Skeletal muscle satellite cell (primary cell): ENCODE measurements at regions not wholly inside any gene's neighbourhood (a gene's known extent, or its start where the extent isn't known, plus 50 kb on each side); places are given as distances from the start of the nearest gene placed in this dataset.
"Not testable (repeated sequence)": the region's sequence is repeated elsewhere in the genome, so short reads cannot be mapped to it uniquely, and the experiment has no call there.

Experiments
- H3K27me3 ChIP-seq: 2 replicates; pipeline ENCODE4 v1.7.0; 2013; ENCODE audit warnings: low read length; ENCODE audit not compliant: control insufficient read depth, insufficient read depth
- H3K36me3 ChIP-seq: 2 replicates; pipeline ENCODE4 v1.7.0; 2013; ENCODE audit warnings: mild to moderate bottlenecking, control low read depth, low read length; ENCODE audit not compliant: insufficient read depth
- H3K4me1 ChIP-seq: 2 replicates; pipeline ENCODE4 v1.7.0; 2013; ENCODE audit warnings: low read length; ENCODE audit not compliant: control insufficient read depth, insufficient read depth
- H3K4me2 ChIP-seq: 2 replicates; pipeline ENCODE4 v1.7.0; 2013; ENCODE audit warnings: mild to moderate bottlenecking, low read length
- H3K4me3 ChIP-seq: 2 replicates; pipeline ENCODE4 v1.7.0; 2013; ENCODE audit warnings: low read length
- H3K9ac ChIP-seq: 2 replicates; pipeline ENCODE4 v1.7.0; 2013; ENCODE audit warnings: mild to moderate bottlenecking, low read depth, low read length, moderate library complexity
- H3K9me3 ChIP-seq: replicated peaks from 2 replicates; pipeline ENCODE4 v1.7.0; 2013; ENCODE audit warnings: mild to moderate bottlenecking, control low read depth, low read length

DNA sequence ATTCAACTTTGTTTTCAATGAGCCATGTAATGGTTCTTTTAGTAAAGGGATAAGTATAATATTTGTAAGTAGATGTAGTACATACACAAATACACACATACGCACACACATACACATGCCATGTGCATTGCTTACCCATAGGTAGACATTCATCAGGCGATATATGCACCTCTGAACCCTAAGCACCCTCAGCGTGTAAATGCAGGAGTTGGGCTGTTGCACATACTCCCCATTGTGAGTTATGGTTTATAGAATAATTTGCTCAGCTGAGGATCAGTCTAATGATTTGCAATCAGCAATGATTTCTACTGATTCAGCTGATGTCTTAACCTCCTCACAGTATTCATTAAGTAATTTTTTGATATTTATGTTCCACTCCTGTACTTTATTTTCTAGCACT lies 217.6 kb upstream of the ETAA1 start:
- H3K27me3 ChIP-seq, result no peaks in the 10 kb centered on the region
- H3K9me3 ChIP-seq, result no peaks in the 10 kb centered on the region
- H3K9ac ChIP-seq, result no peak overlapping the region
- no peak overlapping the region for H3K4me2 ChIP-seq
- no peak overlapping the region for H3K4me3 ChIP-seq
- no peaks in the 10 kb centered on the region for H3K4me1 ChIP-seq
- no peaks in the 10 kb centered on the region for H3K36me3 ChIP-seq

DNA sequence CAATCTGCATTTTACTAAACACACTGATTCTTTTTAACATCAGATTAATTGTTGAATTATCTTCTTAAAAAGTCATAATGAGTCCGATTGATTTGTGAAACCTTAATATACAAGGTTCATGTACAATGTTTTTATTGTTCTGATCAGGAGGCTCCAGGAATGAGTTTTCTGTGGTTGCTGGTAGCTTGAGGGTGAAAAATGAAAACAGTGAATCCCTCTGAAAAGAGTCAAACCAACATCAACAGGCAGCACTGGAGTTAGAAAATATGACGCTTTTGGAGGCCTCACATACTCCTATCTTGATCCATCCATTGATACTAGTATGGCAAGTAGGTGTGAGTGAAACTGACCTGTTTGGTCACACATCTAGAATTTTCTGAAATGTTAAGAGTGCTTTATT lies 216.3 kb upstream of the ETAA1 start:
- Histone ChIP-seq H3K9me3 (no peaks in the 10 kb centered on the region), H3K36me3 (no peaks in the 10 kb centered on the region), H3K27me3 (no peaks in the 10 kb centered on the region), H3K4me2 (no peak overlapping the region), H3K4me3 (no peak overlapping the region), H3K9ac (no peak overlapping the region), H3K4me1 (no peaks in the 10 kb centered on the region)

DNA sequence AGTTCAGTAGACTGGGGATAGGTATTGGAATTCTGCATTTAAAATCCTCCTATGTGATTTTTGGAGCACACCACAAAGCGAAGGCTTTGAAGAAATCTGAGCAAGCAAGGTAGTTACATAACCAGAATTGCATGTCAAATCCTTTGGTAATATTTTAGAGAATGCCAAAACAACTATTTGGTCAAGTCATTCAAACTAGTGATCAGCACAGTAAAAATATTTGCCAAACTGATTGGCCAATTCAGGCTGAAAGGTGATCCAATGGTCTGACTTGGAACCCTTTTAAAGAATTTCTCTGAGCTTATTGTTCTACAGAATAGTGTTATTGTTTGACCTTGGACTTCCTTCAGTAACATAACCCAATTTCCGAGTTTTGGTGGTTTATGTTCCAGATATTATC lies 214.2 kb upstream of the ETAA1 start:
- no peaks in the 10 kb centered on the region for H3K4me1 ChIP-seq
- H3K27me3 ChIP-seq, result no peaks in the 10 kb centered on the region
- no peaks in the 10 kb centered on the region for H3K9me3 ChIP-seq
- H3K4me3 ChIP-seq, result no peak overlapping the region
- H3K9ac ChIP-seq, result no peak overlapping the region
- H3K4me2 ChIP-seq, result no peak overlapping the region
- H3K36me3 ChIP-seq, result no peaks in the 10 kb centered on the region

DNA sequence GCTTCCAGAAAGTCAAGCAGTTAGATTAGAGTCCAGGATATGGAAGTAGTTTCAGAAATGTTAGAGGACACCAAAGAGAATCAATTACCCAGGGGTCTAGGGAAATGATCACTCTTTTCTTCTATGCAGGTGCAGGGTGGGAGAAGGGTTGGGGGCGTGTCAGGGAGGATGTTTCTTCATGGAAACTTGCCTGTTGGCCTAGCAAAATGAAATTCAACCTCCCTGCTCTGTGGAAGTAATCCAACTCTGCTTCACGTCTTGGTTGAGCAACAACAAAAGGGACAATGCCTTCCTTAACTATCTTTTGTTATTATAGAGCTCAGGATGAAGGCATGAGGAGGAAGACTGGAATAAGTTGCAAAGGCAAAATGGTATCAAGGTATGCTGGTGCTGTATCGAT lies 210.8 kb upstream of the ETAA1 start:
- H3K27me3 ChIP-seq, result no peaks in the 10 kb centered on the region
- H3K4me1 ChIP-seq, result no peaks in the 10 kb centered on the region
- no peaks in the 10 kb centered on the region for H3K36me3 ChIP-seq
- H3K4me2 ChIP-seq, result no peak overlapping the region
- H3K4me3 ChIP-seq, result no peak overlapping the region
- H3K9ac ChIP-seq, result no peak overlapping the region
- no peaks in the 10 kb centered on the region for H3K9me3 ChIP-seq

DNA sequence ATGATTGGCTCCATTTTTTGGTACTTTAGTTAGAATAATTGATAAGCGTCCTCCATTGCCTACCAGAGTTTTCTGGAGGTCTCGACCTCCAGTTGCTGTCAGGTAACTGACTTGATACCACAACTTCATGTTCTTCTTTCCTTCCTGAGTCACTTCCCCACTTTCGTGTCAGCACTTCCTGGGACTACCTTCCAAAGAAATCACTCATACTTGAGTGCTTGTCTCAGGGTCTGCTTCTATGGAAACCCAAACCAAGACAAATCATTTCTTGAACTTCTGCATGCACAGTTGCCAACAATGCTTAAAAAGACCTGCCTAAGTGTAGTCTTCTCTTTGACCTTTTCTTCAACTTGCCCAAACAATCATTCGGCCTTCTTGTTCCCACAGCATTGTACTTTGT lies 210.3 kb upstream of the ETAA1 start:
- H3K27me3 ChIP-seq, result no peaks in the 10 kb centered on the region

DNA sequence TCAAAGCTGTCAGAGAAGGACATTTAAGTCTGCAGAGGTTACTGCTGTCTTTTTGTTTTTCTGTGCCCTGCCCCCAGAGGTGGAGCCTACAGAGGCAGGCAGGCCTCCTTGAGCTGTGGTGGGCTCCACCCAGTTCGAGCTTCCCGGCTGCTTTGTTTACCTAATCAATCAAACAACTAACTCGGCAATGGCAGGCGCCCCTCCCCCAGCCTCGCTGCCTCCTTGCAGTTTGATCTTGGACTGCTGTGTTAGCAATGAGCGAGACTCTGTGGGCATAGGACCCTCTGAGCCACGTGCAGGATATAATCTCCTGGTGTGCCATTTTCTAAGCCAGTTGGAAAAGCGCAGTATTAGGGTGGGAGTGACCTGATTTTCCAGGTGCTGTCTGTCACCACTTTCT lies 201.8 kb upstream of the ETAA1 start:
- H3K27me3 ChIP-seq, H3K9ac ChIP-seq, H3K4me2 ChIP-seq, H3K4me1 ChIP-seq, H3K36me3 ChIP-seq, H3K9me3 ChIP-seq, H3K4me3 ChIP-seq: not testable (repeated sequence)

More for the DNA sequence above, 210.3 kb upstream of the ETAA1 start:
- Histone ChIP-seq H3K4me2 (no peak overlapping the region), H3K9ac (no peak overlapping the region), H3K4me1 (no peaks in the 10 kb centered on the region), H3K9me3 (no peaks in the 10 kb centered on the region), H3K36me3 (no peaks in the 10 kb centered on the region), H3K4me3 (no peak overlapping the region)

DNA sequence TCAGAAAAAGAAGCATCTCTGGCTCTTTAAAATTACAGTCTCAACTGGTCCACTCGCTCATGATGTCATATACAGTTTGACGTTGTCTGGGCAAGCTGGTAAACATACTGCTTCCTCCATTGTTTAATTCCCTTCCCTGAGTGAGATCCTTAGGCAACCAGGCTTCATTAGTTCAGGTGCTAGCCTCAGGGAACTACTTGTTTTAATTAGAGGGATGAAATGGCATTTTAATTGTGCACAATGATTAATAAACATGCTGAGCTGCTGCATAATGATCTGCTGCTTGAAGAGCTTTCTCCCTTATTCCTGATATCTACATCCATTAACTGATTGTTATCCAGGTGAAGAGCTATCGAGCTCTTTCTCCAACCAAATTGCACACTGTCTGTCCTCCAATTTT lies 195.6 kb upstream of the ETAA1 start:
- H3K4me1 ChIP-seq, result no peaks in the 10 kb centered on the region
- H3K9me3 ChIP-seq, result no peaks in the 10 kb centered on the region
- H3K36me3 ChIP-seq, result no peaks in the 10 kb centered on the region
- no peak overlapping the region for H3K4me2 ChIP-seq
- H3K27me3 ChIP-seq, result no peaks in the 10 kb centered on the region
- no peak overlapping the region for H3K4me3 ChIP-seq
- no peak overlapping the region for H3K9ac ChIP-seq

DNA sequence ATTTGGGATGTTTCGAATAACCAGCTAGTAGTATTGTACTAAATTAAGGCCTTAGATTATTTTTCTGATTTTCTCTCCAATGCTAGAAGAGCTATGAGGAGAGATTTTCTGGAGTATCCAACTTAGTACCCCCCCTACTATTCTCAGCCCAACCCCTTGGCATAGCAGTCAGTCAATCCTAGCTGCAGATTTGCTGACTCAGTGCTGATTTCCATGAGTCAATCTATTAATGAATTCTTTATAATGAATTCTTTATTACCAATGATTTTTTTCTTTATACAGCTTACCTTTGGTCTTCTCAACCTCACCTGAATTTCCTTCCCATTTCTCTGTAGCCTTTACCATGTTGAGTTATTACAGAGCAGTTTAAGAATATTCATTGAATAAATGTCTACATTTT lies 192.8 kb upstream of the ETAA1 start:
- Histone ChIP-seq H3K36me3 (no peaks in the 10 kb centered on the region), H3K9ac (no peak overlapping the region), H3K4me2 (no peak overlapping the region), H3K9me3 (no peaks in the 10 kb centered on the region), H3K27me3 (no peaks in the 10 kb centered on the region), H3K4me3 (no peak overlapping the region), H3K4me1 (no peaks in the 10 kb centered on the region)

DNA sequence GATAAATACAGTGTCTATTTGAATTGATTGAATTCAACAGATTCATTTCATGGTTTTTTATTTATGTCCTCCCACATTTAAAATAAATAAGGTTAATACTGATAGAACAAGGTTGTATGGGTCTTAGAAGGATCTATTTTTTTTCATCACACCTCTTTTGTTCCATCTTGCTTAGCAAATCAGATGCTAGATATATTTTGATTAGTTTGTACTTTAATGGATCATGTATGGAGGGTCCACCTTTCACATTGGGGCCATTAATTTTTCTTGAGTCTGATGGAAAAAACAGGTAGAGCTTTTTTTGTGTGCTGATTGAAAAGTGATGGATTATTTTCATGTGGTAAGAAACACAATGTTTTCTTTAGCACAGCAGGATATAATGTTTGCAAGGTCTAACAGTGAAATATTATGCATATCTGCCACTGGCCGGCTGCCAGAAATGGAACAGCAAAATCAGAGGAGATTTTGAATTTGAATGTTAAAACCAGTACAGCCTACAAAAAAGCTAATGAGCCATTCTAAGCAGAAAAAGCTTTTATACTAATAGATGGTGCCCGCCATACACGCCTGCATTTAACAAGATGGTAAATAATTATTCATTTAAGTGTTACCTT lies 188.1 kb upstream of the ETAA1 start:
- no peaks in the 10 kb centered on the region for H3K9me3 ChIP-seq
- no peaks in the 10 kb centered on the region for H3K27me3 ChIP-seq
- H3K36me3 ChIP-seq, result no peaks in the 10 kb centered on the region
- no peaks in the 10 kb centered on the region for H3K4me1 ChIP-seq
- no peak overlapping the region for H3K4me3 ChIP-seq
- H3K4me2 ChIP-seq, result no peak overlapping the region
- H3K9ac ChIP-seq, result no peak overlapping the region

DNA sequence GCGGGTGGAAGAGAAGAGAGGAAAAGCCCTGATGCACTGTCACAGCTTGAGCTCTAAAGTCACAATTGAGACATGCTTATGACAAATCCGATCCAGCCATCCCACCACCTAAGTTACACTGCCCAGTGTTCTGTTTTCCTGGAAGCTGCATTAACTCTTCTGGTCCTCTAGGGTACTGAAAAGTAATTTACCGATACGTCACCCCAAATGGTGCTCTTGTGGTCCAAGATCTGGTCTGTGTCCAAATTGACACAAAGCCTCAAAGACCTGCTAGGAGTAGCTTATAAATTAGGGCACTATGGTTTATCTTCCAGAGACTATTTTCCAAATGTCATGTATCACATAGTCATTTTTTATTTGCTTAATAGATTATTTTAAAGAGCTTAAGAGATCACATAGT lies 186.7 kb upstream of the ETAA1 start:
- no peak overlapping the region for H3K4me3 ChIP-seq
- H3K27me3 ChIP-seq, result no peaks in the 10 kb centered on the region
- no peak overlapping the region for H3K9ac ChIP-seq
- no peaks in the 10 kb centered on the region for H3K9me3 ChIP-seq
- H3K4me2 ChIP-seq, result no peak overlapping the region
- H3K4me1 ChIP-seq, result no peaks in the 10 kb centered on the region
- H3K36me3 ChIP-seq, result no peaks in the 10 kb centered on the region

DNA sequence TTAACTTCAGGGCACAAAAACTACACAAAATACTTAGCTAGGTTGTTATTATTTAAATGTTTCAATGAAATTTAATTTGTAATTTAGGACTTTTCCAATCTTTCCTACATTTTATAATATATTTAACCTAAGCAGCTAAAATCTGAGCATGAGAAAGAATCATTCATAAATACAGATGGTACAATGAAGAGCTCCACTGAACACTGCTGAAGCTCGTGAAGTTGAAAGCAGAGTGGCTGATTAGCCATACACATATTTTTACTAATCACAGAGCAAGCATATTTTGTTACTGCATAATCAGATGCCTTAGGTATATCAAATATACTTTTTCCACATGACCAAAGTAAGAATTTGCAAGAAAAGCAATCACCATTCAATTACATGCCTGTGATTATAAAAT lies 184.9 kb upstream of the ETAA1 start:
- no peaks in the 10 kb centered on the region for H3K4me1 ChIP-seq
- H3K27me3 ChIP-seq, result no peaks in the 10 kb centered on the region
- H3K4me3 ChIP-seq, result no peak overlapping the region
- H3K9ac ChIP-seq, result no peak overlapping the region
- no peaks in the 10 kb centered on the region for H3K36me3 ChIP-seq
- no peaks in the 10 kb centered on the region for H3K9me3 ChIP-seq
- no peak overlapping the region for H3K4me2 ChIP-seq

DNA sequence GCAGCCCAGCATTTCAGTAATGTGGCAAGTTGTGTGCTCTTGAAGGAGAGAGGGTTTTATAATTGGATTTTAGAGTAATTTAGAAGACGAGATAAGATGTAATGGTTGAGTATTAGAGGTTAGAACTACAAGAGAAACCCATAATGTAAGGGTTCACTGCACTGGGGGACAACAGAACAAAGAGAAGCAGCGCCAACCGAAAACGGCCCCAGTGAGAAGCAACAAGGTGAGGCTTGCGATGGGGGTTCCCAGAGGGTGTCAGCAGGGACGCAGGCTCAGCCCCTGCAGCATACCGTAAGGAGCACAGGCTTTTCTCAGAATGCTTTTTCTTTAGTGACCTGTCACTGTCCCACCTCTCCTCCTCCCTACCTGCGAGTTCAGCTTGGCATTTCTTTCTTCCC lies 183.9 kb upstream of the ETAA1 start:
- no peak overlapping the region for H3K4me3 ChIP-seq
- no peak overlapping the region for H3K9ac ChIP-seq
- H3K4me1 ChIP-seq, result no peaks in the 10 kb centered on the region
- no peak overlapping the region for H3K4me2 ChIP-seq
- no peaks in the 10 kb centered on the region for H3K9me3 ChIP-seq
- H3K27me3 ChIP-seq, result no peaks in the 10 kb centered on the region
- no peaks in the 10 kb centered on the region for H3K36me3 ChIP-seq
